ENCODE measurements at regions not wholly inside any gene's neighbourhood (a gene's known extent, or its start where the extent isn't known, plus 50 kb on each side); places are given as distances from the start of the nearest gene placed in this dataset.
"Not testable (repeated sequence)": the region's sequence is repeated elsewhere in the genome, so short reads cannot be mapped to it uniquely, and the experiment has no call there.

DNA sequence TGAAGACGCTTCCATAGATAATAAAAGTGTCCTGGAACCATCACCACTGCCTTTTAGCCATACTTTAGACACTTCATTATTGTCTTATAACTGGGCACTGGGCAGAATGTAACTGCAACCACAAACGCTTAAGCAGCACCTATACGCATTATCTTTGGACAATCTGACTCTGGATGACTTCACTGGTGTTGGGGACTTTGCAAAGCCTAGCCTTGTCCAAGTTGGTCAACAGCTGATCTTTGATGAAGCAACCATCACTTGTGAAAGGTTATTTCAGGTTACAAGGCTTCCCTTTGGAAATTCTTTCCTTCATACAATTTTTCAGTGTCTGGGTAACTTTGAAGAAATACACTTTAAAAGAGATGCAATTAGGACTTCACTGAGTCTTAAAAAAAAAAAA is 77.8 kb upstream of the ZNF462 start:
- Histone ChIP-seq H3K4me3 (ENCODE audit: low read length, poor library complexity, severe bottlenecking) (no peak overlapping the region), H3K9me2 (replicated peaks; ENCODE audit: low read depth, low read length) (no peaks in the 10 kb centered on the region), H3K36me3 (ENCODE audit: insufficient read depth, low read length) (no peaks in the 10 kb centered on the region), H4K20me1 (ENCODE audit: insufficient read depth, low read length, poor library complexity, severe bottlenecking) (no peaks in the 10 kb centered on the region), H3K79me2 (ENCODE audit: insufficient read depth, low read length) (no peaks in the 10 kb centered on the region), H3K27me3 (ENCODE audit: insufficient read depth, low read length, poor library complexity, severe bottlenecking) (no peaks in the 10 kb centered on the region), H3K4me2 (ENCODE audit: low read depth, low read length, poor library complexity, severe bottlenecking) (no peak overlapping the region), H3K9me3 (ENCODE audit: insufficient read depth, low read depth, low read length) (no peaks in the 10 kb centered on the region), H2AFZ (ENCODE audit: low read length) (no peak overlapping the region), H3F3A (ENCODE audit: low read depth) (no peaks in the 10 kb centered on the region), H3K9ac (ENCODE audit: low read depth, low read length, poor library complexity, severe bottlenecking) (no peak overlapping the region), H3K4me1 (ENCODE audit: insufficient read depth, low read length, poor library complexity, severe bottlenecking) (no peaks in the 10 kb centered on the region)
- TF ChIP-seq, protein P1, sequence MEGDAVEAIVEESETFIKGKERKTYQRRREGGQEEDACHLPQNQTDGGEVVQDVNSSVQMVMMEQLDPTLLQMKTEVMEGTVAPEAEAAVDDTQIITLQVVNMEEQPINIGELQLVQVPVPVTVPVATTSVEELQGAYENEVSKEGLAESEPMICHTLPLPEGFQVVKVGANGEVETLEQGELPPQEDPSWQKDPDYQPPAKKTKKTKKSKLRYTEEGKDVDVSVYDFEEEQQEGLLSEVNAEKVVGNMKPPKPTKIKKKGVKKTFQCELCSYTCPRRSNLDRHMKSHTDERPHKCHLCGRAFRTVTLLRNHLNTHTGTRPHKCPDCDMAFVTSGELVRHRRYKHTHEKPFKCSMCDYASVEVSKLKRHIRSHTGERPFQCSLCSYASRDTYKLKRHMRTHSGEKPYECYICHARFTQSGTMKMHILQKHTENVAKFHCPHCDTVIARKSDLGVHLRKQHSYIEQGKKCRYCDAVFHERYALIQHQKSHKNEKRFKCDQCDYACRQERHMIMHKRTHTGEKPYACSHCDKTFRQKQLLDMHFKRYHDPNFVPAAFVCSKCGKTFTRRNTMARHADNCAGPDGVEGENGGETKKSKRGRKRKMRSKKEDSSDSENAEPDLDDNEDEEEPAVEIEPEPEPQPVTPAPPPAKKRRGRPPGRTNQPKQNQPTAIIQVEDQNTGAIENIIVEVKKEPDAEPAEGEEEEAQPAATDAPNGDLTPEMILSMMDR (conservative IDR thresholded peaks at IDR 0.05; ENCODE audit: low read length), result no peak
- no peak for TF ChIP-seq EZH2phosphoT487 (IDR thresholded peaks at IDR 0.05; ENCODE audit: borderline replicate concordance)

DNA sequence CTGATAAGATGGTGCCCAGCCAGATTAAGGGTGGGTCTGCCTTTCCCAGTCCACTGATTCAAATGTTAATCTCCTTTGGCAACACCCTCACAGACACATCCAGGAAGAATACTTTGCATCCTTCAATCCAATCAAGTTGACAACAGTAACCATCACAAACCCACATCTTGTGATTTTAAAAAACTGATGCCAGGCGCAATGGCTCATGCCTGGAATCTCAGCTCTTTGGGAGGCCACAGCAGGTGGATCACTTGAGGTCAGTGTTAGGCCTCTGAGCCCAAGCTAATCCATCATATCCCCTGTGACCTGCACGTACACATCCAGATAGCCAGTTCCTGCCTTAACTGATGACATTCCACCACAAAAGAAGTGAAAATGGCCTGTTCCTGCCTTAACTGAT is 74.9 kb upstream of the ZNF462 start:
- not testable (repeated sequence) for H2AFZ ChIP-seq (ENCODE audit: low read length); H3F3A ChIP-seq (ENCODE audit: low read depth); H3K9me2 ChIP-seq (replicated peaks; ENCODE audit: low read depth, low read length)

DNA sequence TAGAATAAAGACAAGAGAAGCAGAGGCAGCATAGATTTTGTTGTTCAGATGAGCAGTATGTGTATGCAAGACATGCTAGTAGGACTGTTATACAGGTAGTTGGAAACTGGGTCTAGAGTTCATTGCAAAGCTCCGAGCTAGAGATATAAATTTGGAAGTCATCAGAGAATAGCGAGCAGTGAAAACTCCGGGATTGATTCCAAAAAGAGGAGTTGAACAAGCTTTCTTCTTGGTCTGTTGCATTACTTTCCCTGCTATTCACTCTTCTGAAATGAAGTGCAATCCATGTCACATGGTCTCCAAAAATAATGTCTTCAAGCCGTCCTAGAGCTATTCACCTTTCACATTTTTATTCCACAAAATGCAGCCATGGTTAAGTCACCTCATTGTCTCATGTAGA is 67.9 kb upstream of the ZNF462 start:
- Histone ChIP-seq H3K9me3 (ENCODE audit: insufficient read depth, low read depth, low read length) (no peaks in the 10 kb centered on the region), H4K20me1 (ENCODE audit: insufficient read depth, low read length, poor library complexity, severe bottlenecking) (no peaks in the 10 kb centered on the region), H3K4me1 (ENCODE audit: insufficient read depth, low read length, poor library complexity, severe bottlenecking) (no peaks in the 10 kb centered on the region), H3K36me3 (ENCODE audit: insufficient read depth, low read length) (no peaks in the 10 kb centered on the region), H3K4me3 (ENCODE audit: low read length, poor library complexity, severe bottlenecking) (no peak overlapping the region), H3K9me2 (replicated peaks; ENCODE audit: low read depth, low read length) (no peaks in the 10 kb centered on the region), H3K9ac (ENCODE audit: low read depth, low read length, poor library complexity, severe bottlenecking) (no peak overlapping the region), H3K79me2 (ENCODE audit: insufficient read depth, low read length) (no peaks in the 10 kb centered on the region), H3K27me3 (ENCODE audit: insufficient read depth, low read length, poor library complexity, severe bottlenecking) (no peaks in the 10 kb centered on the region), H3F3A (ENCODE audit: low read depth) (no peaks in the 10 kb centered on the region), H3K4me2 (ENCODE audit: low read depth, low read length, poor library complexity, severe bottlenecking) (no peak overlapping the region), H2AFZ (ENCODE audit: low read length) (no peak overlapping the region)
- TF ChIP-seq, protein P1 (conservative IDR thresholded peaks at IDR 0.05; ENCODE audit: low read length), result no peak
- TF ChIP-seq EZH2phosphoT487 (IDR thresholded peaks at IDR 0.05; ENCODE audit: borderline replicate concordance), result no peak

More for the DNA sequence above, 74.9 kb upstream of the ZNF462 start:
- not testable (repeated sequence) for H3K4me1 ChIP-seq (ENCODE audit: insufficient read depth, low read length, poor library complexity, severe bottlenecking); H4K20me1 ChIP-seq (ENCODE audit: insufficient read depth, low read length, poor library complexity, severe bottlenecking); H3K9ac ChIP-seq (ENCODE audit: low read depth, low read length, poor library complexity, severe bottlenecking); H3K79me2 ChIP-seq (ENCODE audit: insufficient read depth, low read length); H3K27me3 ChIP-seq (ENCODE audit: insufficient read depth, low read length, poor library complexity, severe bottlenecking); H3K9me3 ChIP-seq (ENCODE audit: insufficient read depth, low read depth, low read length); H3K4me3 ChIP-seq (ENCODE audit: low read length, poor library complexity, severe bottlenecking); H3K4me2 ChIP-seq (ENCODE audit: low read depth, low read length, poor library complexity, severe bottlenecking); H3K36me3 ChIP-seq (ENCODE audit: insufficient read depth, low read length)

DNA sequence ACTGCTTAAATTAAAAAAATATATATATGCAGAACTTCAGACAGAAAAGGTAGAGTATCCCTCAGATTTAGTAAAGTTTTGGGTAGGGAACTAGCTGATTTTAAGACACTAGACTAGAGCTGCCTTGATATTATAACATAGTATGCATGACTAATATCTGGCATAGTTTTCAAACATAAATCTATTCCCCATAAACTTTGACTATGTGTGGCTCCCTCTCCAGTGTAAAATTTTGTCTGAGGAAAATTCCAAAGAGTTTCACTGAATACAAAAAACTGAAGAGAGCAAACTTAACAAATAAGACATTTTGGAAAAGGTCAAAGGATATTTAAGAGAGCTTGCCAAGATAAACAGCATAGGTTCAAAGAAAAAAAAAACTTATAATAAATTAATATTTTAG is 66.2 kb upstream of the ZNF462 start:
- Histone ChIP-seq H3K9me3 (ENCODE audit: insufficient read depth, low read depth, low read length) (no peaks in the 10 kb centered on the region), H3K9me2 (replicated peaks; ENCODE audit: low read depth, low read length) (no peaks in the 10 kb centered on the region), H3K27me3 (ENCODE audit: insufficient read depth, low read length, poor library complexity, severe bottlenecking) (no peaks in the 10 kb centered on the region), H3F3A (ENCODE audit: low read depth) (no peaks in the 10 kb centered on the region), H3K36me3 (ENCODE audit: insufficient read depth, low read length) (no peaks in the 10 kb centered on the region), H3K4me2 (ENCODE audit: low read depth, low read length, poor library complexity, severe bottlenecking) (no peak overlapping the region), H4K20me1 (ENCODE audit: insufficient read depth, low read length, poor library complexity, severe bottlenecking) (no peaks in the 10 kb centered on the region), H3K4me1 (ENCODE audit: insufficient read depth, low read length, poor library complexity, severe bottlenecking) (no peaks in the 10 kb centered on the region), H3K9ac (ENCODE audit: low read depth, low read length, poor library complexity, severe bottlenecking) (no peak overlapping the region), H3K79me2 (ENCODE audit: insufficient read depth, low read length) (no peaks in the 10 kb centered on the region), H2AFZ (ENCODE audit: low read length) (no peak overlapping the region), H3K4me3 (ENCODE audit: low read length, poor library complexity, severe bottlenecking) (no peak overlapping the region)
- TF ChIP-seq EZH2phosphoT487 (IDR thresholded peaks at IDR 0.05; ENCODE audit: borderline replicate concordance), result no peak
- TF ChIP-seq, protein P1 (conservative IDR thresholded peaks at IDR 0.05; ENCODE audit: low read length), result no peak

Data from Loucy (cell line).